Esophagus (tissue), 2 donors: ENCODE measurements at regions not wholly inside any gene's neighbourhood (a gene's known extent, or its start where the extent isn't known, plus 50 kb on each side); places are given as distances from the start of the nearest gene placed in this dataset.

ENCODE experiments used
- H3K27ac ChIP-seq, 2 donors: one replicate each; pipeline ENCODE4 v1.5.1; 2013; ENCODE audit warnings: low read depth in 2 of 2, mild to moderate bottlenecking in 2 of 2, inconsistent platforms in 1 of 2, low read length in 1 of 2, moderate library complexity in 1 of 2
- H3K27me3 ChIP-seq, 2 donors: one replicate each; pipeline ENCODE4 v1.6.1; 2013; ENCODE audit warnings: low read length in 2 of 2, control low read depth in 1 of 2, mild to moderate bottlenecking in 1 of 2; ENCODE audit not compliant: insufficient read depth in 2 of 2, control insufficient read depth in 1 of 2
- H3K36me3 ChIP-seq, 2 donors: one replicate each; pipeline ENCODE4 v1.6.1; 2013; ENCODE audit warnings: low read length in 1 of 2; ENCODE audit not compliant: control insufficient read depth in 2 of 2, insufficient read depth in 2 of 2
- H3K4me1 ChIP-seq, 2 donors: one replicate each; pipeline ENCODE4 v1.6.1; 2013; ENCODE audit warnings: low read length in 1 of 2; ENCODE audit not compliant: control insufficient read depth in 2 of 2, insufficient read depth in 2 of 2
- H3K4me3 ChIP-seq, 2 donors: one replicate each; pipeline ENCODE4 v1.5.1; 2013; ENCODE audit warnings: low read length in 2 of 2, mild to moderate bottlenecking in 2 of 2, low read depth in 1 of 2, moderate library complexity in 1 of 2
- H3K9me3 ChIP-seq, 2 donors: one replicate each; pipeline ENCODE4 v1.6.1; 2013; ENCODE audit warnings: mild to moderate bottlenecking in 2 of 2, low read depth in 1 of 2, low read length in 1 of 2, moderate library complexity in 1 of 2; ENCODE audit not compliant: control insufficient read depth in 2 of 2, insufficient read depth in 1 of 2
- WGBS, 2 donors: extraction: QIAGEN DNeasy Blood & Tissue Kit; methylation state at CpG; one replicate each; pipeline ENCODE4 v1.1.7; 2013; 5-methylcytosine and 5-hydroxymethylcytosine counted together
- donor health status: healthy with polysubstance abuse.
- donor health status: Bipolar disorder and iron deficiency.

DNA sequence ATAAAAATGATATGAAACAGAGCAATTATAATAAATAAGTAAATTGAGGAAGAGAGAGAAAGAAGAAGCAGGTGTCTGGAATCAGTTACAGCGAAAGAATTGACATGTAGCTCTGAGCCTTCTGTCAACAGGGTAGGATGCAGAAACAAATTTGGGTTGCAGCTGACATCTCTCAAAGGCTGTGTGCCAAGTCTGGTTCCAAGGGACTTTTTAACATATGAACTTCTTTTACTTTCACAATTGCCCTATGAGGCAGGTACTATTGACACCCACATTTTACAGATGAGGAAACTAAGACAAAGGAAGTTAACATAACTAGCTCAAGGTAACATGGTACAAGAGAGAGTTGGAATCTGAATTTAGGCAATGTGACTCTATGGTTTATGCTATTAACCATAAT is 260.0 kb downstream of the ASXL3 start:
- Histone ChIP-seq H3K36me3 (no peaks in the 10 kb centered on the region), H3K9me3 (no peaks in the 10 kb centered on the region), H3K27ac (no peak overlapping the region), H3K27me3 (no peaks in the 10 kb centered on the region), H3K4me1 (no peaks in the 10 kb centered on the region), H3K4me3 (no peak overlapping the region)
- WGBS, 2 donors: 78 to 92% methylated on average over 1 of the region's 1 CpG

- H3K36me3 ChIP-seq: no peaks in the 10 kb centered on the region
Observed at GRCh38 chr18:33837191-33837590, 259.2 kb downstream of the ASXL3 start.

GRCh38 chr18:33836564-33836963 is 258.5 kb downstream of the ASXL3 start:
- H3K27ac ChIP-seq: no peak overlapping the region
- no peak overlapping the region for H3K4me3 ChIP-seq
- H3K27me3 ChIP-seq: no peaks in the 10 kb centered on the region
- no peaks in the 10 kb centered on the region for H3K4me1 ChIP-seq
- H3K9me3 ChIP-seq: no peaks in the 10 kb centered on the region
- WGBS, 2 donors: 65 to 75% methylated on average over 4 of the region's 4 CpGs
- no peaks in the 10 kb centered on the region for H3K36me3 ChIP-seq

More at GRCh38 chr18:33837191-33837590, 259.2 kb downstream of the ASXL3 start:
- no peaks in the 10 kb centered on the region for H3K4me1 ChIP-seq
- H3K27ac ChIP-seq: no peak overlapping the region
- no peak overlapping the region for H3K4me3 ChIP-seq
- no peaks in the 10 kb centered on the region for H3K9me3 ChIP-seq
- H3K27me3 ChIP-seq: no peaks in the 10 kb centered on the region

- Histone ChIP-seq H3K9me3 (no peaks in the 10 kb centered on the region), H3K4me3 (no peak overlapping the region), H3K27ac (no peak overlapping the region), H3K27me3 (no peaks in the 10 kb centered on the region), H3K4me1 (no peaks in the 10 kb centered on the region), H3K36me3 (no peaks in the 10 kb centered on the region)
- 95 to 97% methylated on average over 7 of the region's 7 CpGs for WGBS, 2 donors
Observed at GRCh38 chr18:33835419-33835818, 257.4 kb downstream of the ASXL3 start.

DNA sequence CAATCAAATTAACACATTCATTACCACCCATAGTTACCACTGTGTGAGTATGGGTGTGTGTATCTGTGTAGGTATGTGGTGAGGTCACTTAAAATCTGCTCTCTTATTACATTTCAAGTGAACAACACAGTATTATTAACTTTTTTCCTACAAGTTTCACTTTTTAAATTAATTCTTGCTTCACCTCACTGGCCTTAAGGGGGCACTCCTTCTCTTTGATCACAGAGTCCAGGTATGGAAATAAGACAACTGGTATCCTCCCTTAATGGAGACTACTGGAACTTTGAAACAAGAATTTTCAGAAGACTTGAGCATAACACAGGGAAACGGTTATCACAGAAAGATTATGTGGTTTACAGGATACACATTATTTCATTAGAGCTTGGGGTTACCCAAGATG is 255.8 kb downstream of the ASXL3 start:
- H3K27me3 ChIP-seq: no peaks in the 10 kb centered on the region
- H3K27ac ChIP-seq: no peak overlapping the region
- H3K4me3 ChIP-seq: no peak overlapping the region
- H3K4me1 ChIP-seq: no peaks in the 10 kb centered on the region
- 83 to 93% methylated on average over 1 of the region's 1 CpG for WGBS, 2 donors
- H3K36me3 ChIP-seq: no peaks in the 10 kb centered on the region
- no peaks in the 10 kb centered on the region for H3K9me3 ChIP-seq

- H3K4me1 ChIP-seq: no peaks in the 10 kb centered on the region
- no peak overlapping the region for H3K4me3 ChIP-seq
- H3K27ac ChIP-seq: no peak overlapping the region
- WGBS, 2 donors: 48 to 74% methylated on average over 1 of the region's 1 CpG
- no peaks in the 10 kb centered on the region for H3K27me3 ChIP-seq
- no peaks in the 10 kb centered on the region for H3K36me3 ChIP-seq
- H3K9me3 ChIP-seq: no peaks in the 10 kb centered on the region
Observed at GRCh38 chr18:33831424-33831823, 253.4 kb downstream of the ASXL3 start.

DNA sequence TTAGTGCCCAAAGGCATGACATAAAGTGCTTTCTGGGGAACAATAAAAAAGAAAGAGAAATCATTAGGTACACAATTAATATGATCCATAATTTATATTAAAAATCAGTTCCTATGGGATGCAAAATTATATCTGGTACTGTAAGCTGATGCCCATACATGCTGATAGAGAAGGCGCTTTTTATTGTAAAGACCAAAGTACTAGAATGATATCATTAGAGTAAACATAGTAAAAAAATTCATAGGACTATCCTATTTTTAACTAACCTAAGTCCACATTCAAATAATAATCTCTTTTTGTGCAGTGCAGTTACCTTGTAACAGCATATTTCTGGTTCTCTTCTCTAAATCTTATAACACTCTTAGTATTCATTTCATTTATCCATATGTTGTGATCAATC is 252.2 kb downstream of the ASXL3 start:
- H3K36me3 ChIP-seq: no peaks in the 10 kb centered on the region
- H3K27me3 ChIP-seq: no peaks in the 10 kb centered on the region
- no peak overlapping the region for H3K4me3 ChIP-seq
- 90 to 91% methylated on average over 1 of the region's 1 CpG for WGBS, 2 donors
- no peak overlapping the region for H3K27ac ChIP-seq
- H3K4me1 ChIP-seq: no peaks in the 10 kb centered on the region
- no peaks in the 10 kb centered on the region for H3K9me3 ChIP-seq

GRCh38 chr18:33828949-33829348 is 250.9 kb downstream of the ASXL3 start:
- 69 to 78% methylated on average over 2 of the region's 2 CpGs for WGBS, 2 donors
- Histone ChIP-seq H3K9me3 (no peaks in the 10 kb centered on the region), H3K27ac (no peak overlapping the region)

DNA sequence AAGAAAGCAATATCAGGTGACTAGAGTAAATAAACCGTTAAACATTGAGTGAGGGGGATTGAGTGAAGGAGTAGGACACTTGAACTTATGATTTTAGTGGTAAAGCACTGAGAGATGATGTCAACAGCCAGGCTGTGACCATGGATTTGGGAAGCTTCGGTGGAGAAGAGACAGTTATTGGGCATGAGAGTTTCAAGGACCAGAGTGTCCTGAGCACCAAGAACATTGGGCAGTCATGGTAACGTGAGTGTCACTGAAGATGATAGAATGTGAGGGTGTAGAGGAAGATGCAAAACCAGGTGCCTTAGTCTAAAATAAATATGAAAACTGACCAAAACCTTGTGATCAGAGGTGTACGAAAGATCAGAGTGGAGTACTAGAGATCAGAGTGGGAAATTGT is 248.1 kb downstream of the ASXL3 start:
- Histone ChIP-seq H3K27me3 (no peaks in the 10 kb centered on the region), H3K4me3 (no peak overlapping the region), H3K36me3 (no peaks in the 10 kb centered on the region), H3K27ac (no peak overlapping the region), H3K9me3 (no peaks in the 10 kb centered on the region), H3K4me1 (no peaks in the 10 kb centered on the region)
- 79 to 88% methylated on average over 4 of the region's 4 CpGs for WGBS, 2 donors

More at GRCh38 chr18:33828949-33829348, 250.9 kb downstream of the ASXL3 start:
- H3K27me3 ChIP-seq: no peaks in the 10 kb centered on the region
- H3K4me3 ChIP-seq: no peak overlapping the region
- H3K36me3 ChIP-seq: no peaks in the 10 kb centered on the region
- H3K4me1 ChIP-seq: no peaks in the 10 kb centered on the region

GRCh38 chr18:33821503-33821902 is 243.5 kb downstream of the ASXL3 start:
- Histone ChIP-seq H3K9me3 (peaks cover 0 to 3% of the 10 kb centered on the region in 2 donors), H3K27me3 (no peaks in the 10 kb centered on the region), H3K4me3 (no peak overlapping the region), H3K4me1 (no peaks in the 10 kb centered on the region), H3K36me3 (no peaks in the 10 kb centered on the region), H3K27ac (no peak overlapping the region)
- 34 to 40% methylated on average over 1 of the region's 1 CpG for WGBS, 2 donors
